ENCODE measurements at regions not wholly inside any gene's neighbourhood (a gene's known extent, or its start where the extent isn't known, plus 50 kb on each side); places are given as distances from the start of the nearest gene placed in this dataset.

GRCh38 chr4:138408758-138409157 lies 166.6 kb upstream of the SLC7A11 start:
- no peak for TF ChIP-seq CTCF (IDR thresholded peaks at IDR 0.05)
- no peak for TF ChIP-seq POLR2A (IDR thresholded peaks at IDR 0.05)
- Histone ChIP-seq H3K27me3 (no peaks in the 10 kb centered on the region), H3K36me3 (replicated peaks in 1 of 2; ENCODE audit: insufficient read depth in 1 of 2, low read depth in 2 of 2) (no peaks in the 10 kb centered on the region), H3K4me3 (no peak overlapping the region), H3K4me1 (peaks cover 26% of the 10 kb centered on the region), H3K27ac (no peak overlapping the region), H3K9me3 (no peaks in the 10 kb centered on the region)
- intact Hi-C loops (cut with DNase I): no loop called here
- ATAC-seq (no peak), DNase-seq (no peak)
- 55 to 78% methylated on average over 2 of the region's 2 CpGs for WGBS, 2 donors

- TF ChIP-seq CTCF (IDR thresholded peaks at IDR 0.05) (no peak), POLR2A (IDR thresholded peaks at IDR 0.05) (no peak)
These were observed 165.2 kb upstream of the SLC7A11 start for GRCh38 chr4:138407329-138407728.

GRCh38 chr4:138406876-138407275 lies 164.7 kb upstream of the SLC7A11 start:
- H3K27ac ChIP-seq: no peak overlapping the region

More at GRCh38 chr4:138407329-138407728, 165.2 kb upstream of the SLC7A11 start:
- 80% methylated on average over 3 of the region's 3 CpGs for WGBS, 2 donors
- H3K9me3 ChIP-seq: no peaks in the 10 kb centered on the region
- H3K27ac ChIP-seq: no peak overlapping the region
- H3K4me1 ChIP-seq: peaks cover 14% of the 10 kb centered on the region
- H3K27me3 ChIP-seq: no peaks in the 10 kb centered on the region
- no peaks in the 10 kb centered on the region for H3K36me3 ChIP-seq (replicated peaks in 1 of 2; ENCODE audit: insufficient read depth in 1 of 2, low read depth in 2 of 2)
- ATAC-seq (no peak), DNase-seq (no peak)
- intact Hi-C loops (cut with DNase I): no loop called here
- no peak overlapping the region for H3K4me3 ChIP-seq

GRCh38 chr4:138405934-138406567 lies 163.9 kb upstream of the SLC7A11 start:
- 50 to 82% methylated on average over 1 of the region's 1 CpG for WGBS, 2 donors
- peaks cover 20% of the 10 kb centered on the region for H3K4me1 ChIP-seq
- intact Hi-C loops (cut with DNase I): no loop called here
- no peaks in the 10 kb centered on the region for H3K9me3 ChIP-seq
- H3K4me3 ChIP-seq: no peak overlapping the region
- no peaks in the 10 kb centered on the region for H3K27me3 ChIP-seq
- H3K27ac ChIP-seq: no peak overlapping the region
- ATAC-seq (no peak), DNase-seq (no peak)
- H3K36me3 ChIP-seq (replicated peaks in 1 of 2; ENCODE audit: insufficient read depth in 1 of 2, low read depth in 2 of 2): no peaks in the 10 kb centered on the region
- TF ChIP-seq CTCF (IDR thresholded peaks at IDR 0.05): no peak
- TF ChIP-seq POLR2A (IDR thresholded peaks at IDR 0.05): no peak

More at GRCh38 chr4:138406876-138407275, 164.7 kb upstream of the SLC7A11 start:
- no peaks in the 10 kb centered on the region for H3K27me3 ChIP-seq
- WGBS, 2 donors: 55 to 70% methylated on average over 1 of the region's 1 CpG
- H3K4me1 ChIP-seq: peaks cover 14% of the 10 kb centered on the region
- no peak for TF ChIP-seq CTCF (IDR thresholded peaks at IDR 0.05)
- no peak for TF ChIP-seq POLR2A (IDR thresholded peaks at IDR 0.05)
- H3K36me3 ChIP-seq (replicated peaks in 1 of 2; ENCODE audit: insufficient read depth in 1 of 2, low read depth in 2 of 2): no peaks in the 10 kb centered on the region
- no peak overlapping the region for H3K4me3 ChIP-seq
- intact Hi-C loops (cut with DNase I): no loop called here
- DNase-seq: no peak
- ATAC-seq: no peak
- no peaks in the 10 kb centered on the region for H3K9me3 ChIP-seq

GRCh38 chr4:138405466-138405891 lies 163.3 kb upstream of the SLC7A11 start:
- Histone ChIP-seq H3K4me3 (no peak overlapping the region), H3K9me3 (no peaks in the 10 kb centered on the region), H3K27me3 (no peaks in the 10 kb centered on the region), H3K4me1 (peaks cover 25% of the 10 kb centered on the region), H3K36me3 (replicated peaks in 1 of 2; ENCODE audit: insufficient read depth in 1 of 2, low read depth in 2 of 2) (no peaks in the 10 kb centered on the region), H3K27ac (peak overlapping the region in 1 of 4 donors; percentile 42)
- intact Hi-C loops (cut with DNase I): no loop called here
- TF ChIP-seq CTCF (IDR thresholded peaks at IDR 0.05): no peak
- no peak for TF ChIP-seq POLR2A (IDR thresholded peaks at IDR 0.05)
- ATAC-seq (peak; percentile 63), DNase-seq (no peak)
